Breast epithelium (tissue), 4 donors: ENCODE measurements at regions not wholly inside any gene's neighbourhood (a gene's known extent, or its start where the extent isn't known, plus 50 kb on each side); places are given as distances from the start of the nearest gene placed in this dataset.

Source experiments
- DNase-seq, 2 donors: peaks; one replicate each; pipeline ENCODE4 v3.0.0-alpha.2; 2019; ENCODE audit warnings: low spot score in 2 of 2
- H3K27ac ChIP-seq, 2 donors: fragments of 200-600 bp; sonication (generic) in 1 of 2; one replicate each; pipeline ENCODE4 v1.5.1; 2016 to 2019; ENCODE audit warnings: mild to moderate bottlenecking in 1 of 2
- H3K27me3 ChIP-seq, 2 donors: fragments of 200-600 bp; sonication (generic) in 1 of 2; one replicate each; pipeline versions ENCODE4 v1.5.1 to v1.6.0; 2017 to 2019; ENCODE audit warnings: control low read depth in 1 of 2, mild to moderate bottlenecking in 1 of 2
- H3K36me3 ChIP-seq: fragments of 200-600 bp; one replicate; pipeline ENCODE4 v1.5.1; 2019
- H3K4me1 ChIP-seq, 2 donors: fragments of 200-600 bp; sonication (generic); one replicate each; pipeline ENCODE4 v1.5.1; 2016 to 2019; ENCODE audit warnings: control low read depth in 1 of 2
- H3K4me3 ChIP-seq, 3 donors: fragments of 200-600 bp; sonication (generic); 1 replicate in 2 of 3; 2 replicates in 1 of 3; pipeline ENCODE4 v1.5.1; 2016 to 2019; ENCODE audit warnings: mild to moderate bottlenecking in 3 of 3, moderate library complexity in 2 of 3
- H3K9me3 ChIP-seq, 2 donors: fragments of 200-600 bp; sonication (generic) in 1 of 2; one replicate each; pipeline ENCODE4 v1.5.1; 2016 to 2019; ENCODE audit warnings: control low read depth in 1 of 2
- CTCF ChIP-seq, 3 donors: fragments of 450-650 bp; IDR thresholded peaks; one replicate each; pipeline ENCODE4 v1.5.1; 2016 to 2017; ENCODE audit warnings: antibody characterized with exemption in 3 of 3, mild to moderate bottlenecking in 3 of 3, moderate library complexity in 3 of 3
- POLR2A ChIP-seq: fragments of 450-650 bp; IDR thresholded peaks from one replicate; pipeline ENCODE4 v1.6.1; 2016; ENCODE audit warnings: antibody characterized with exemption, mild to moderate bottlenecking, moderate library complexity
- POLR2AphosphoS5 ChIP-seq, 3 donors: sonication (generic); formaldehyde crosslinking; IDR thresholded peaks; one replicate each; pipeline ENCODE4 v1.6.1; 2017; ENCODE audit warnings: antibody characterized with exemption in 3 of 3
- intact Hi-C: fragments of 100-400 bp; cut with DNase I; formaldehyde crosslinking; loops from one replicate; pipeline ENCODE4 v1.15.1; 2023; ENCODE audit warnings: low total_unique reads

- H3K9me3 ChIP-seq: no peaks in the 10 kb centered on the region
- intact Hi-C loops: loop anchor here (1.0 kb wide), 1 partner anchor 8 kb away; no protein-coding TSS in a partner anchor
- no peak overlapping the region for H3K27ac ChIP-seq
- no peak for DNase-seq
- TF ChIP-seq POLR2AphosphoS5 (IDR thresholded peaks at IDR 0.05): no peak
- TF ChIP-seq CTCF (IDR thresholded peaks at IDR 0.05): no peak
- TF ChIP-seq POLR2A: no peak
- H3K4me1 ChIP-seq: no peaks in the 10 kb centered on the region
- no peak overlapping the region for H3K4me3 ChIP-seq
- no peaks in the 10 kb centered on the region for H3K36me3 ChIP-seq
- H3K27me3 ChIP-seq: no peaks in the 10 kb centered on the region
Measured at GRCh38 chr2:150549381-150549780, 61.9 kb upstream of the RND3 start.

- no peaks in the 10 kb centered on the region for H3K27me3 ChIP-seq
- no peak for DNase-seq
- no peaks in the 10 kb centered on the region for H3K36me3 ChIP-seq
- H3K27ac ChIP-seq: no peak overlapping the region
- H3K9me3 ChIP-seq: no peaks in the 10 kb centered on the region
- TF ChIP-seq POLR2A (no peak), CTCF (IDR thresholded peaks at IDR 0.05) (no peak), POLR2AphosphoS5 (IDR thresholded peaks at IDR 0.05) (no peak)
- H3K4me1 ChIP-seq: no peaks in the 10 kb centered on the region
- no peak overlapping the region for H3K4me3 ChIP-seq
- intact Hi-C loops: no loop called here
Measured at GRCh38 chr2:150548527-150548926, 61.1 kb upstream of the RND3 start.

GRCh38 chr2:150545916-150546315 is 58.4 kb upstream of the RND3 start:
- no peak for DNase-seq
- Histone ChIP-seq H3K4me1 (no peaks in the 10 kb centered on the region), H3K4me3 (no peak overlapping the region), H3K36me3 (no peaks in the 10 kb centered on the region), H3K27ac (no peak overlapping the region), H3K27me3 (no peaks in the 10 kb centered on the region), H3K9me3 (no peaks in the 10 kb centered on the region)
- no peak for TF ChIP-seq POLR2A
- TF ChIP-seq CTCF (IDR thresholded peaks at IDR 0.05): no peak
- intact Hi-C loops: no loop called here

GRCh38 chr2:150544731-150545130 is 57.3 kb upstream of the RND3 start:
- no peaks in the 10 kb centered on the region for H3K9me3 ChIP-seq
- no peaks in the 10 kb centered on the region for H3K4me1 ChIP-seq
- no peaks in the 10 kb centered on the region for H3K27me3 ChIP-seq
- H3K36me3 ChIP-seq: no peaks in the 10 kb centered on the region
- intact Hi-C loops: no loop called here
- TF ChIP-seq POLR2A (no peak), POLR2AphosphoS5 (IDR thresholded peaks at IDR 0.05) (no peak), CTCF (IDR thresholded peaks at IDR 0.05) (no peak)
- no peak overlapping the region for H3K27ac ChIP-seq
- no peak overlapping the region for H3K4me3 ChIP-seq
- DNase-seq: no peak

GRCh38 chr2:150542692-150543091 is 55.2 kb upstream of the RND3 start:
- Histone ChIP-seq H3K4me3 (no peak overlapping the region), H3K4me1 (no peaks in the 10 kb centered on the region), H3K27ac (no peak overlapping the region), H3K9me3 (no peaks in the 10 kb centered on the region), H3K27me3 (no peaks in the 10 kb centered on the region), H3K36me3 (no peaks in the 10 kb centered on the region)
- no peak for DNase-seq
- TF ChIP-seq POLR2A (no peak), POLR2AphosphoS5 (IDR thresholded peaks at IDR 0.05) (no peak), CTCF (IDR thresholded peaks at IDR 0.05) (no peak)
- intact Hi-C loops: no loop called here
